Mammary epithelial cell (primary cell): ENCODE measurements at regions not wholly inside any gene's neighbourhood (a gene's known extent, or its start where the extent isn't known, plus 50 kb on each side); places are given as distances from the start of the nearest gene placed in this dataset.

Source experiments
- CTCF ChIP-seq, 2 donors: IDR thresholded peaks in 1 of 2; conservative IDR thresholded peaks in 1 of 2; 2 replicates each; pipeline ENCODE4 v1.5.1; 2011 to 2012; ENCODE audit warnings: inconsistent platforms in 2 of 2, low read length in 2 of 2, mild to moderate bottlenecking in 2 of 2, control low read depth in 1 of 2, low read depth in 1 of 2; ENCODE audit not compliant: insufficient read depth in 1 of 2; ENCODE audit errors: extremely low read depth in 1 of 2
- EZH2 ChIP-seq: IDR thresholded peaks from 2 replicates; pipeline ENCODE4 v1.6.1; 2012; ENCODE audit warnings: low read length, inconsistent platforms, borderline replicate concordance

GRCh38 chr5:5040712-5041111 lies 99.4 kb upstream of the ADAMTS16 start:
- TF ChIP-seq CTCF (conservative IDR thresholded peaks at IDR 0.05 in 1 of 2, IDR thresholded peaks at IDR 0.05 in 1 of 2; ENCODE audit: extremely low read depth in 1 of 2, insufficient read depth in 1 of 2, low read depth in 1 of 2, low read length in 2 of 2) (no peak), EZH2 (no peak)
